IPS-15b (cell line): ENCODE measurements at regions not wholly inside any gene's neighbourhood (a gene's known extent, or its start where the extent isn't known, plus 50 kb on each side); places are given as distances from the start of the nearest gene placed in this dataset.
"Not testable (repeated sequence)": the region's sequence is repeated elsewhere in the genome, so short reads cannot be mapped to it uniquely, and the experiment has no call there.

Experiments
- H3K27me3 ChIP-seq: one replicate; pipeline ENCODE4 v1.6.1; 2013; ENCODE audit warnings: low read length; ENCODE audit not compliant: control insufficient read depth, insufficient read depth
- H3K36me3 ChIP-seq: one replicate; pipeline ENCODE4 v1.6.1; 2013; ENCODE audit warnings: low read length; ENCODE audit not compliant: control insufficient read depth, insufficient read depth
- H3K4me1 ChIP-seq: one replicate; pipeline ENCODE4 v1.6.1; 2013; ENCODE audit warnings: mild to moderate bottlenecking, low read length; ENCODE audit not compliant: control insufficient read depth, insufficient read depth
- H3K4me3 ChIP-seq: one replicate; pipeline ENCODE4 v1.5.1; 2013; ENCODE audit warnings: low read depth, low read length
- H3K9ac ChIP-seq: one replicate; pipeline ENCODE4 v1.6.1; 2013; ENCODE audit warnings: low read depth, mild to moderate bottlenecking, low read length
- H3K9me3 ChIP-seq: one replicate; pipeline ENCODE4 v1.6.1; 2013; ENCODE audit warnings: mild to moderate bottlenecking, low read length; ENCODE audit not compliant: control insufficient read depth, insufficient read depth

DNA sequence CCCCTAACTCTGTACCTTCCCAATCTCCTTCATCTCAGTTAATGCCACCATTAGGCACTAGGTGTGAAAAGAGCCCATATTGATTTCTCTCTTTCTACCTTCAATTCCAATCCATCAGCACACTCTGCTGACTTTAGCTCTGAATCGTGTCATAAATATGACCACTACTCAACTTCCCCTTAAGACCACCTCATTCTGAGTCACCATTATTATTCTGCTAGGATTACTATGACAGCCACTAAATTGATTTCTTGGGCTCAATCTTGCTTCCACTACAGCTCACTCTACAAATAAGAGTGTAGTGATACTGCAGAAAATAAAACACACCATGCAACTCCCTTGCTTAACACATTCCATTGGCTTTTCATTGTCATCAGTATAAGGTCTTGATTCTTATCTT, 1449.0 kb upstream of the FLRT2 start:
- H3K27me3 ChIP-seq: no peaks in the 10 kb centered on the region
- no peak overlapping the region for H3K9ac ChIP-seq
- H3K4me1 ChIP-seq: no peaks in the 10 kb centered on the region
- H3K9me3 ChIP-seq: no peaks in the 10 kb centered on the region
- H3K36me3 ChIP-seq: no peaks in the 10 kb centered on the region
- no peak overlapping the region for H3K4me3 ChIP-seq

DNA sequence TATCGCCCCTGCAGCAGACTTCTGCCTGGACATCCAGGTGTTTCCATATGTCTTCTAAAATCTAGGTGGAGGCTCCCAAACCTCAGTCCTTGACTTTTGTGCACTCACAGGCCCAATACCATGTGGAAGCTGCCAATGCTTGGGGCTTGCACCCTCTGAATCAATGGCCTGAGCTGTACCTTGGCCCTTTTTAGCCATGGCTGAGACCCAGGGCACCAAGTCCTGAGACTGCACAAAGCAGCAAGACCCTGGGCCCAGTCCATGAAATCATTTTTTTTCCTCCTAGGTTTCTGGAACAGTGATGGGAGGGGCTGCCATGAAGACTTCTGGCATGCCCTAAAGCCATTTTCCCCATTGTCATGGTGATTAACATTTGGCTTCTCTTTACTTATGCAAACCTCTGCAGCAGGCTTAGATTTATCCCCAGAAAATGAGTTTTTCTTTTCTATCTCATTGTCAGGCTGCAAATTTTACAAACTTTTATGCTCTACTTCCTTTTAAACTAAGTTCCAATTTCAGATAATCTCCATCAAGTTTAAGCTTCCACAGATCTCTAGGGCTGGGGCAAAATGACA, 1445.8 kb upstream of the FLRT2 start:
- no peaks in the 10 kb centered on the region for H3K27me3 ChIP-seq
- H3K9me3 ChIP-seq: no peaks in the 10 kb centered on the region
- H3K9ac ChIP-seq: no peak overlapping the region
- H3K4me1 ChIP-seq: no peaks in the 10 kb centered on the region
- no peak overlapping the region for H3K4me3 ChIP-seq
- no peaks in the 10 kb centered on the region for H3K36me3 ChIP-seq

DNA sequence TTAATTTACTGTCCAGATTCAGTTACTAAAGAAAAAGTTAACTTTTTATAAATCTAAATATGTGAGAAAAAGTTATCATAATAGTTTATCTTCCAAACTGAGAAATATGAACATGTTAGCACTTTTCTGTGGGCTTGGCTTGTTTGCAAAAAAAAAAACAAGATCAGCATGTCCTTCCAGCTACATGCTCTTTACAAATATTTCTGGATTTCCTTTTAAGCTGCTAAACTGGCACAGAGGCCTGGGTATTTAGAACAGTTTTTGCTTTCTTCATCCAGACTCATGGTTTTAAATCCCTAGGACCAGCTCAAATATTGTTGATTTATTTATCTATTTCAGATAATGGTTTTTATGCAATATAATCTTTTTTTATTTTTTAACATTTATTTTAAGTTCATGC, 1444.5 kb upstream of the FLRT2 start:
- H3K36me3 ChIP-seq: no peaks in the 10 kb centered on the region
- no peaks in the 10 kb centered on the region for H3K27me3 ChIP-seq
- no peaks in the 10 kb centered on the region for H3K9me3 ChIP-seq
- no peak overlapping the region for H3K9ac ChIP-seq
- H3K4me1 ChIP-seq: no peaks in the 10 kb centered on the region
- H3K4me3 ChIP-seq: no peak overlapping the region

DNA sequence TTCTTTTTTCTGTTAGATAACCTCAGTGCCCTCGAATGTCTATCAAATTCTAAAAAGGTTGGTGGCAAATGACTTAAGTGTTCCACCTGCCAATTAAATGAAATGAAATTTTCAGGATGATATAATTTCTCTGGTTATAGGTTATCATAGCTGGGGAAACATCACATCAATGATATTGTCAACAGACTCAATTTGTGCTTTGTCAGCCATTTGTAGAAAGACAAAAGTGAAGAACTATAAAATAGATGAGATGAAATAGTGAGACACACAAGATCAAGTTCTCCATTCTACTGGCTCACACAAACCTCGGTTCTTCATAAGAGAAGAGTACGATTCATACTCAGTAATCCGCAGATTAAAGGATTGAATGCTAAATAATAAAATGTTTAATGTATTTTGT, 1443.2 kb upstream of the FLRT2 start:
- Histone ChIP-seq H3K9me3 (no peaks in the 10 kb centered on the region), H3K27me3 (no peaks in the 10 kb centered on the region), H3K9ac (no peak overlapping the region), H3K4me3 (no peak overlapping the region), H3K36me3 (no peaks in the 10 kb centered on the region), H3K4me1 (no peaks in the 10 kb centered on the region)

DNA sequence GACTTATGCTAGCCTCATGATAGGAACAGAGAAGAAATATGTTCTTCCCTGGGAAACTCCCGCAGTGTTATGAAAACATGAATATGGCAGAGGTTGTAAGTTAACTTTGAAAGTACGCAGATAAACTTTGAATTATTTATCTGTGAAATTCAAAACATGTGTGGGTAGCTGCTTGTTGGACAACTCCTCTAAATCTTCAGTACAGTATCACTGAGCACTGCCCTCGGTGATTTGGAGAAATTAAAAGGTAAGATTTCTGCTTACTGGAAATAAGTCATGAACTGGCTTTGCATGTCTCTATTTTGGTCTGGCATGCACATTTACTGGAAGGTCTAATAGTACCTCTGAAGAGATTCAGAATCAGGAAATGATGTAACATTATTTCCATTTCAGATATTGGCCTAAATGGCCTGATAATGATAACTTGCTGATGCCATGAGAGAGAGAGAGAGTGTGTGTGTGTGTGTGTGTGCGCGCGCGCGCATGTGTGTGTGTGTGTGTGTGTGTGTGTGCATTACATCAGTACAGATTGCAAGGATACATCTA, 1441.9 kb upstream of the FLRT2 start:
- Histone ChIP-seq H3K4me1 (no peaks in the 10 kb centered on the region), H3K4me3 (no peak overlapping the region), H3K36me3 (no peaks in the 10 kb centered on the region), H3K9me3 (no peaks in the 10 kb centered on the region), H3K27me3 (no peaks in the 10 kb centered on the region), H3K9ac (no peak overlapping the region)

DNA sequence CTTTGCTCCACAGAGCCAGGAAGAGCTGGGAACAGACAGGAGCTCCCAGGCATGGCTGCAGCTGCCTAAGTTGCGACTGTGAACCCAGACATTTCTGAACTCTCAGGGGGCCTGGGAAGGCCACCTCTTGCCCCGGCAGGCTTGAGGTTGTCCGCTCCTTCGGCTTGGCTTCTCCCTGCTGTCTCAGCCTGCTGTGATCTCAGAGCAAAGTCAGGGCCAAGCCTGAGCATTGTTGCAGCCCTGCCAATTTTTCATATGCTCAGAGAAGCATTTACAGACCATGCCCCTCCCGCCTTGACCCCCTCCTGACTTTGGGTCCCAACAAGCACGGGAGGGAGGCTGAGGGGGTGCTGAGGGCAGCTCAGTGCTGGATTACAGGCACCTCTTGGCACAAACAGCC, 1439.1 kb upstream of the FLRT2 start:
- Histone ChIP-seq H3K9ac (no peak overlapping the region), H3K9me3 (no peaks in the 10 kb centered on the region), H3K27me3 (no peaks in the 10 kb centered on the region)

DNA sequence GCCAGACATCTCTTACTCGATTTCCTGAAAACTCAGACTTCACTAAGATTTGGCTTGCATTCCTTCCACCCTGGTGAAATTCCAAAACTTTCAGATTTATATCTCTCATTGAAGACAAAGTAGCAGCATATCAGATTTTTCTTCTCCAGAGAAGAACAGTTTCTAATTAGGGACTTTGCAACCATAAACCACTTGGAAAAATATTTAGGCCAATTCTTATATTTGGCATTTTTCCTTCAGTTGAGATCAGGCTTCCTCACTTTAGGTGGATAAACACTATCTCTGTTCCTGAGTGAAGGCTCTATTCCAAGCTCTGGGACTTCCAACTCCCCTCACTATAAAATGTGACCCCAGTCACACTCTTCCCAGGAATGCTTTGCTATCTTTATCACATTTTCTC, 1434.3 kb upstream of the FLRT2 start:
- no peaks in the 10 kb centered on the region for H3K27me3 ChIP-seq
- H3K4me3 ChIP-seq: no peak overlapping the region
- H3K9me3 ChIP-seq: no peaks in the 10 kb centered on the region
- no peaks in the 10 kb centered on the region for H3K36me3 ChIP-seq
- H3K9ac ChIP-seq: no peak overlapping the region
- H3K4me1 ChIP-seq: no peaks in the 10 kb centered on the region

More for the DNA sequence above, 1439.1 kb upstream of the FLRT2 start:
- Histone ChIP-seq H3K4me3 (no peak overlapping the region), H3K4me1 (no peaks in the 10 kb centered on the region), H3K36me3 (no peaks in the 10 kb centered on the region)

DNA sequence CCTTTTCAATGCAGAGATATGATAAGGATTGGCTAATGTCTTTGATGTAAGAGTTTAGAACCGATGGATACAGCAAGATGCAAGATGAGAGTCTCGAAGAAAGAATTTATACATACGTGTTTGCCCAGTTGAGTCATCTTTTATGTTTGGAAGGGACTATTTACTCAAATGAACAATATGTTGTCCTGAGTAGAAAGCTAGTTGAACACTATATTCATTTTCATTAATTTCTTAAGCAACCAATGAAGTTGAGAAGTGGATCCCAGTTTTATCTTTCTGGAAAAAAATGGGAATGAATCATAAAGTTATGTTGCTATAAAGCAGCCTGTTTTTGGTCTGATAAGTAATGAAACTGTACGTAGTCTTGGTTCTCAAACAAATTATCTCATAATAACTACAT, 1431.7 kb upstream of the FLRT2 start:
- no peaks in the 10 kb centered on the region for H3K36me3 ChIP-seq
- no peaks in the 10 kb centered on the region for H3K4me1 ChIP-seq
- no peaks in the 10 kb centered on the region for H3K27me3 ChIP-seq
- no peaks in the 10 kb centered on the region for H3K9me3 ChIP-seq
- H3K9ac ChIP-seq: no peak overlapping the region
- H3K4me3 ChIP-seq: no peak overlapping the region

DNA sequence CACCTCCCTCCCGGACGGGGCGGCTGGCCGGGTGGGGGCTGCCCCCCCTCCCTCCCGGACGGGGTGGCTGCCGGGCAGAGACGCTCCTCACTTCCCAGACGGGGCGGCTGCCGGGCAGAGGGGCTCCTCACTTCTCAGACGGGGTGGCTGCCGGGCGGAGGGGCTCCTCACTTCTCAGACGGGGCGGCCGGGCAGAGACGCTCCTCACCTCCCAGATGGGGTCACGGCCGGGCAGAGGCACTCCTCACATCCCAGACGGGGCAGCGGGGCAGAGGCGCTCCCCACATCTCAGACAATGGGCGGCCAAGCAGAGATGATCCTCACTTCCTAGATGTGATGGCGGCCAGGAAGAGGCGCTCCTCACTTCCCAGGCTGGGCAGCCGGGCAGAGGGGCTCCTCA, 1430.4 kb upstream of the FLRT2 start:
- not testable (repeated sequence) for H3K9me3 ChIP-seq, H3K4me1 ChIP-seq, H3K36me3 ChIP-seq, H3K4me3 ChIP-seq, H3K27me3 ChIP-seq, H3K9ac ChIP-seq

DNA sequence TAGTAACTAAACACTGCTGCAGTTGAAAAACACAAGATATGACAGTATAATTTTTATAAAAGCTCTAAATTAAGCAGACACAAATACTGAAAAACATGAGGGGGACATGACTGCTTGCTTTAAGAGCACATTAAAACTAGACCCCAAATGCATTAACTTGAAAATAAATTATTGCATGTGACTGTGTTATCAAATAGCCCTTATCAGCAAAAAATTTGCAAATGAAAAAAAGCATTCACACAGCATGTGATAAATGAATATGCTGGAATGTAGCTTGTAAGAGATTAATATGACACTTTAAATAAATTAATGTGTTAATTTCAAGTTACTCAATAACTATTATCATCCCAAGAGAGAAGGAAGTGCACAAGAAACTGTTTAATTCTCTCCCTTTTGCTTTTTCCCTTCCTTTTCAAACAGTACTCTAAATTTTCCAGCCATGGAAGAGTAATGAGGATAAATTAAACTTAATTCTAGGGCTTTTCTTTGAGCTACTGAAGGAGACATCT, 1422.1 kb upstream of the FLRT2 start:
- H3K36me3 ChIP-seq: no peaks in the 10 kb centered on the region
- H3K4me3 ChIP-seq: no peak overlapping the region
- H3K9ac ChIP-seq: no peak overlapping the region
- no peaks in the 10 kb centered on the region for H3K9me3 ChIP-seq
- H3K4me1 ChIP-seq: no peaks in the 10 kb centered on the region
- no peaks in the 10 kb centered on the region for H3K27me3 ChIP-seq

DNA sequence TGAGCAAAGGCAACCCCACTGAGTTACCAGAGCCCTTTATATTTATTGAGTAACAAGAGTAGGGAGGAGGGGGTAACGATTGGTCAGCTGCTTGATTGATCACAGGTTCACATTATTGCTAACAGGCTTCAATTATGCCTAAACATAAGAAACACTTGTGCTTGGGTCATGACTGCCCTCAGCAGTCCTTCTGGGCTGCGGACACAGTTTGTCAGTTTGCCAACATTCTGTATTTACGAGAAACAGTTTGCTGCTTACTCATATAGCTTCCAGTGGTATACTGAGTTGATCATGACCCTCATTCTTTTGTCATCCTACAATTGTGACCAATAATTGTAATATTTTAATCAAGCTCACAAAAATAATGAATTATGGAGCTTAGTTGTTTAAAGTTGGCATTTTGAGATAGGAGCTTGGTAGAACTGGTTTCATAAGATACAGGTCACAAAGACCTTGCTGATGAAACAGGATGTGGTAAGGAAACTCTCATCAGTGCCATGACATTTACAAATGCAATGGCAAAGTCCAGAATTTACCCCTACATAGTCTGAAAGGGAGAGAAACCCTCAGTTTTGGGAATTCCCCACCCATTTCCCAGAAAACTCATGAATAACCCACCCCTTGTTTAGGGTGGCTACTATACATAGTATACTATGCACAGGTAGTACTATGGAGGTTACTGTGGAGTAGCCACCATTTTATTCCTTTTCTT, 1421.0 kb upstream of the FLRT2 start:
- Histone ChIP-seq H3K4me1 (no peaks in the 10 kb centered on the region), H3K36me3 (no peaks in the 10 kb centered on the region), H3K27me3 (no peaks in the 10 kb centered on the region), H3K4me3 (no peak overlapping the region), H3K9ac (no peak overlapping the region), H3K9me3 (no peaks in the 10 kb centered on the region)

DNA sequence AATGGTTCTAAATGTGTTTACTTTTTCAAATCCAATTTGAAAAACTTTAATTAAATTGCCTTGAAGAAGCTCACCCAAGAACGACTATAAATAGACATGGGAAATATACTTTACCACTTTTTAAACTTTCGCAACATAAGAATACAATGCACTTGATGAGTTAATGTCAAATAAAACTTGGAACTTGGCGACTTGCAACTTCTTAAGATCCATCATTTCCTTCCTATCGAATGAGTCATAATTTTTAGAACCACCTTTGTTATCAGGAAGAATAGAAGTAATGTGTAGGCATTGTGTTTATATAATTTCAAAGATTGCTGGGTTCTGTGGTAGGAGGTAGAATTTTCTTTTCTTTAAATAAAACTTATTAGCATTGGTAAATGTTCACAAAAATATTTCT, 1417.4 kb upstream of the FLRT2 start:
- H3K4me1 ChIP-seq: no peaks in the 10 kb centered on the region
- H3K27me3 ChIP-seq: no peaks in the 10 kb centered on the region
- no peak overlapping the region for H3K4me3 ChIP-seq
- no peaks in the 10 kb centered on the region for H3K9me3 ChIP-seq
- no peak overlapping the region for H3K9ac ChIP-seq
- no peaks in the 10 kb centered on the region for H3K36me3 ChIP-seq
